GM12878 (cell line): ENCODE measurements at regions not wholly inside any gene's neighbourhood (a gene's known extent, or its start where the extent isn't known, plus 50 kb on each side); places are given as distances from the start of the nearest gene placed in this dataset.

Experiments used
- ATAC-seq: fragments of 200-7000 bp; cut with Tn5 transposase; 3 replicates; pipeline ENCODE4 v1.9.1; 2020; ENCODE audit warnings: mild to moderate bottlenecking, moderate library complexity
- BruUV-seq: library from RNA; stranded (reverse); fragments of 400-500 nt; replicated peaks from 2 replicates; lab custom pipeline; 2021; lab: Mats Ljungman, UMichigan
- CTCF ChIA-PET: fragments of 300-600 bp; sonication (Branson Sonifier 250); formaldehyde crosslinking; extraction: SDS; loops from one replicate; lab custom pipeline; 2021; ENCODE audit warnings: inconsistent platforms; lab: Yijun Ruan, JAX
- POLR2A ChIA-PET: fragments of 350-600 bp; formaldehyde crosslinking; extraction: SDS; loops from one replicate; lab custom pipeline; 2021; ENCODE audit warnings: inconsistent platforms; lab: Charles Lee
- RAD21 ChIA-PET: fragments of 300-600 bp; sonication (Branson Sonifier 250); formaldehyde crosslinking; loops from one replicate; lab custom pipeline; 2023; ENCODE audit warnings: antibody characterized with exemption; ENCODE audit not compliant: unreplicated experiment; lab: Charles Lee
- SMC1A ChIA-PET: fragments of 300-600 bp; sonication (Branson Sonifier 250); formaldehyde crosslinking; loops from one replicate; lab custom pipeline; 2023; ENCODE audit not compliant: unreplicated experiment, uncharacterized antibody; lab: Charles Lee
- DNase-seq: peaks from one replicate; pipeline ENCODE4 v3.0.0-alpha.2; 2011; ENCODE audit warnings: low read depth, low spot score
- FAIRE-seq: peaks from 3 replicates; lab custom pipeline; 2011; peaks lifted over from hg19 to GRCh38; lab: Jason Lieb, UNC
- H2AFZ ChIP-seq: 2 replicates; pipeline ENCODE4 v1.6.0; 2011; ENCODE audit warnings: low read depth, low read length, control low read depth; ENCODE audit not compliant: control insufficient read depth
- H3K27ac ChIP-seq: 2 replicates; pipeline ENCODE4 v1.5.1; 2011; ENCODE audit warnings: control low read depth; ENCODE audit not compliant: control insufficient read depth, insufficient read depth
- H3K27me3 ChIP-seq, 2 experiments: replicated peaks in 1 of 2; 2 replicates each; pipeline versions ENCODE4 v1.6.0 to v1.6.1; 2011; ENCODE audit warnings: low read length in 1 of 2; ENCODE audit not compliant: control insufficient read depth in 2 of 2, insufficient read depth in 2 of 2
- H3K36me3 ChIP-seq, 2 experiments: 2 replicates each; pipeline ENCODE4 v1.5.1; 2011; ENCODE audit warnings: low read length in 1 of 2; ENCODE audit not compliant: control insufficient read depth in 2 of 2, insufficient read depth in 2 of 2
- H3K4me1 ChIP-seq: 2 replicates; pipeline ENCODE4 v1.6.1; 2011; ENCODE audit warnings: mild to moderate bottlenecking, low read length, moderate library complexity, mixed read lengths; ENCODE audit not compliant: control insufficient read depth, insufficient read depth
- H3K4me2 ChIP-seq: 2 replicates; pipeline ENCODE4 v1.6.0; 2011; ENCODE audit warnings: control low read depth; ENCODE audit not compliant: control insufficient read depth, insufficient read depth
- H3K4me3 ChIP-seq: fragments of 200-600 bp; sonication (generic); 2 replicates; pipeline ENCODE4 v1.5.1; 2016
- H3K79me2 ChIP-seq: 2 replicates; pipeline ENCODE4 v1.6.0; 2011; ENCODE audit warnings: low read length; ENCODE audit not compliant: control insufficient read depth, insufficient read depth
- H3K9ac ChIP-seq: 2 replicates; pipeline ENCODE4 v1.8.0; 2011; ENCODE audit warnings: low read length, control low read depth, mixed read lengths; ENCODE audit not compliant: control insufficient read depth, insufficient read depth
- H3K9me3 ChIP-seq: replicated peaks from 3 replicates; pipeline ENCODE4 v1.5.1; 2011; ENCODE audit warnings: mild to moderate bottlenecking, low read length; ENCODE audit not compliant: control insufficient read depth, insufficient read depth
- H4K20me1 ChIP-seq: 2 replicates; pipeline ENCODE4 v1.6.0; 2011; ENCODE audit not compliant: control insufficient read depth, insufficient read depth
- IKZF2 ChIP-seq, 2 experiments: fragments of 450-650 bp; IDR thresholded peaks; 2 replicates each; pipeline ENCODE4 v1.6.1; 2017; ENCODE audit warnings: mild to moderate bottlenecking in 2 of 2, moderate library complexity in 2 of 2
- IRF5 ChIP-seq: fragments of 450-650 bp; IDR thresholded peaks from 2 replicates; pipeline ENCODE4 v1.6.1; 2017; ENCODE audit warnings: borderline replicate concordance
- KDM1A ChIP-seq: fragments of 200-600 bp; sonication (generic); IDR thresholded peaks from 2 replicates; pipeline ENCODE4 v1.6.1; 2016; ENCODE audit warnings: borderline replicate concordance
- MEF2B ChIP-seq: fragments of 450-650 bp; IDR thresholded peaks from 2 replicates; pipeline ENCODE4 v1.6.1; 2018; ENCODE audit warnings: mild to moderate bottlenecking, moderate library complexity; ENCODE audit not compliant: partially characterized antibody, poor library complexity, severe bottlenecking
- MXI1 ChIP-seq: fragments of 150-350 bp; IDR thresholded peaks from 2 replicates; pipeline ENCODE4 v1.6.1; 2011; ENCODE audit warnings: low read depth, mild to moderate bottlenecking, inconsistent platforms, low read length, improper control_type of control experiment
- NRF1 ChIP-seq: conservative IDR thresholded peaks from 2 replicates; pipeline ENCODE4 v1.6.1; 2011; ENCODE audit warnings: mild to moderate bottlenecking, low read depth, low read length, improper control_type of control experiment
- RFX5 ChIP-seq: IDR thresholded peaks from 2 replicates; pipeline ENCODE4 v1.6.1; 2011; ENCODE audit warnings: low read depth, low read length, improper control_type of control experiment
- SIX5 ChIP-seq: IDR thresholded peaks from 2 replicates; pipeline ENCODE4 v1.6.1; 2011; ENCODE audit warnings: mild to moderate bottlenecking, low read depth, low read length, moderate library complexity; ENCODE audit not compliant: severe bottlenecking
- SREBF1 ChIP-seq: IDR thresholded peaks from 2 replicates; pipeline ENCODE4 v1.6.1; 2012; ENCODE audit warnings: mild to moderate bottlenecking, low read length
- SREBF2 ChIP-seq: IDR thresholded peaks from 2 replicates; pipeline ENCODE4 v1.6.1; 2012; ENCODE audit warnings: mild to moderate bottlenecking, low read length
- TCF7 ChIP-seq: IDR thresholded peaks from 2 replicates; pipeline ENCODE4 v1.6.1; 2014; ENCODE audit warnings: antibody characterized with exemption, borderline replicate concordance
- whole genome bisulfite sequencing: methylation state at CpG from one replicate; pipeline ENCODE4 v1.1.6; 2016; ENCODE audit warnings: low lambda C conversion rate; ENCODE audit not compliant: insufficient replicate concordance, insufficient coverage; ENCODE audit errors: missing lambda C conversion rate; 5-methylcytosine and 5-hydroxymethylcytosine counted together
- in situ Hi-C: fragments of 300-500 bp; cut with MboI; formaldehyde crosslinking; loops from 9 replicates; pipeline ENCODE4 v1.14.3; 2018; ENCODE audit warnings: mixed read lengths
- intact Hi-C: fragments of 100-400 bp; cut with micrococcal nuclease; formaldehyde crosslinking; loops from one replicate; pipeline ENCODE4 v1.14.2; 2022; ENCODE audit not compliant: unreplicated experiment

DNA sequence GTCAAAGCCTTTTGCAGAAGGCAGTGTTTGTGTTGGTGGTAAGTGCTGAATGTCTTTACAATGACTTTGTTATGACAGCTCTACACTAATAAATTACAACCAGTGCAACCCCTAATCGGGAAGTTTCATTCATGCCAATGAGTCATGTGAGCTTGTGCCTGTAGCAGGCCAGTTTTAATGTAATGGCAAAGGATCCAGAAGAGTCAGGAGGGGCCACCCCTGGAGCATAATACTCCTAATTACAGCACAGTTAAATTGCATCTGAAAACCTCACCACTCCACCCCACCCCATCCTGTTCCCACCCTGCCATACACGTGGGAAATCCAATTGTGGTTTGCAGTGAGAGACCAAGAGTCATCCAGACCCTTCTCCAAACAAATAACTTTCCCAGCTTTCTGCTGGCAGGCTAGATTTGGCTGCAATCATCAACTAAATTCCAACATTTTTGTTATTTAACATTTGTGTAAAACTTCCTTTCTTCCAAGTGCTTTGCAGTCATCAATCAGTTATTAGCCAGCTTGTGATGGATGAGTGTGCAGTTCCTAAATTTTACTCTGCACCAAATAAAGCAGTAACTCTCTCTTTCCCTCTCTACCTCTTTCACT is 277.3 kb upstream of the FAT3 start:
- 17% methylated on average over 2 of the region's 2 CpGs for WGBS
- Histone ChIP-seq H3K4me3 (no peak overlapping the region), H3K27ac (no peak overlapping the region), H4K20me1 (no peaks in the 10 kb centered on the region), H3K4me1 (no peaks in the 10 kb centered on the region), H3K9ac (no peak overlapping the region), H3K9me3 (no peaks in the 10 kb centered on the region), H3K36me3 (no peaks in the 10 kb centered on the region), H3K27me3 (no peaks in the 10 kb centered on the region), H3K4me2 (no peak overlapping the region), H3K79me2 (no peaks in the 10 kb centered on the region), H2AFZ (no peak overlapping the region)
- TF ChIP-seq SREBF1 (no peak), MEF2B (no peak), NRF1 (no peak), MXI1 (no peak), KDM1A (no peak), IRF5 (no peak), SIX5 (no peak), IKZF2 (IDR thresholded peaks at IDR 0.05) (no peak), TCF7 (no peak), RFX5 (no peak), SREBF2 (no peak)
- ChIA-PET SMC1A (interaction anchor here (2.2 kb wide), 1 partner anchor 15 kb away, joined by 8 read pairs; no protein-coding TSS in a partner anchor), CTCF (interaction anchor here (1.2 kb wide), 1 partner anchor 938 kb away, joined by 3 read pairs; no protein-coding TSS in a partner anchor), POLR2A (no interaction called here), RAD21 (no interaction called here)
- DNase-seq = no peak
- intact Hi-C loops (no loop called here), in situ Hi-C loops (no loop called here)
- BruUV-seq = no TSS peak
- no peak for ATAC-seq
- FAIRE-seq = no peak
